Urinary bladder (tissue), 3 donors: ENCODE measurements at regions not wholly inside any gene's neighbourhood (a gene's known extent, or its start where the extent isn't known, plus 50 kb on each side); places are given as distances from the start of the nearest gene placed in this dataset.

ENCODE experiments used
- DNase-seq: peaks from one replicate; pipeline ENCODE4 v3.0.0-alpha.2; 2015; ENCODE audit errors: extremely low spot score
- H3K27ac ChIP-seq: one replicate; pipeline ENCODE4 v1.5.1; 2013; ENCODE audit warnings: low read depth, mild to moderate bottlenecking, moderate library complexity
- H3K36me3 ChIP-seq: one replicate; pipeline ENCODE4 v1.6.1; 2013; ENCODE audit warnings: mild to moderate bottlenecking, moderate library complexity; ENCODE audit not compliant: insufficient read depth
- H3K4me1 ChIP-seq: one replicate; pipeline ENCODE4 v1.6.1; 2013; ENCODE audit warnings: mild to moderate bottlenecking, moderate library complexity; ENCODE audit not compliant: insufficient read depth
- H3K4me3 ChIP-seq: one replicate; pipeline ENCODE4 v1.5.1; 2013; ENCODE audit warnings: low read depth, low read length
- WGBS: extraction: QIAGEN DNeasy Blood & Tissue Kit; methylation state at CpG from one replicate; pipeline ENCODE4 v1.1.7; 2013; 5-methylcytosine and 5-hydroxymethylcytosine counted together
- donor health status: healthy with polysubstance abuse.
- donor health status: healthy.

DNA sequence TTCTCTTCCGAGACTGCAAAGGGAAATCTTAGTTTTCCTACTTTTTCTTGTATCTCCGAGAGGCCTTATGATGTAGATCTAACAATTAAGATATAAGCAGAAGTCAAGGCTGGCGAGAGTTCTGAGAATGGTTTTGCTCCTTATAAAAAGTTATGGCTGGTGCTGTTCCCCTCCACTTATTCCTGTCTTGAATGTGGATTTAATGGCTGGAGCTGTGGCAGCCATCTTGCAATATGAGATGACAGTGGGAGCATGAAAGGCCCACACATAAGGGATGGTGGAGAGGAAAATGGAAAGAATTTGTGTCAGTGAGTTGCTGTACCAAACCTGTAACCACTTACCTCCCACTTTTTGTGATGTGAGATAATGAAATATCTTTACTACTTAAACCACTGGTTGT, 124.6 kb upstream of the SLC22A23 start:
- Histone ChIP-seq H3K4me3 (no peak overlapping the region), H3K36me3 (no peaks in the 10 kb centered on the region), H3K4me1 (no peaks in the 10 kb centered on the region), H3K27ac (no peak overlapping the region)
- WGBS: 93% methylated on average over 3 of the region's 3 CpGs
- DNase-seq: no peak

DNA sequence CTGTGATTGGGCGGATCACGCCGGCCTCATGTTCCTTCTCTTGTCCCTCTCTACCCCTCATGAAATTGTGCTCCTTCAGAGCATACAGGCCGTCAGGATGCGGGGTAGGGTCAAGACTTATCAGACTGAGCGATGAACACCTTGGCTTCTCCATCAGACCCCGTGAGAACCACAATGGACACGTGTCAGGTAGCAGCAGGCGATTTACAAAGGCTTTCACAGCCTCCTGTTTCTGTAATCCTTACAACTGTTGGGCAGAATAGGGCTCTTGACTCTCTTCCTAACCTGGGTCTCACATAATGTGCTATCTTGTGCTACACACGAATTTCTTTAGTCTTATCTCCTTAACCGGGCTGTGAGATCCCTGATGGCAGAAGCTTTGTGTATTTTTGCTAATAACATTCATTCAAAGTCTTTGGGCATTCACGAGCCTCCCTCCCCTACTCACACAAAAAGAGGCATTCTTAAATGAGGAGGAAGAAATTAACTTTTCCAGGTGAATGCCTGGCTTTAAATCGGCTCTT, 122.9 kb upstream of the SLC22A23 start:
- H3K27ac ChIP-seq: no peak overlapping the region
- WGBS: 76% methylated on average over 13 of the region's 13 CpGs
- no peak overlapping the region for H3K4me3 ChIP-seq
- H3K4me1 ChIP-seq: no peaks in the 10 kb centered on the region
- DNase-seq: no peak
- no peaks in the 10 kb centered on the region for H3K36me3 ChIP-seq

DNA sequence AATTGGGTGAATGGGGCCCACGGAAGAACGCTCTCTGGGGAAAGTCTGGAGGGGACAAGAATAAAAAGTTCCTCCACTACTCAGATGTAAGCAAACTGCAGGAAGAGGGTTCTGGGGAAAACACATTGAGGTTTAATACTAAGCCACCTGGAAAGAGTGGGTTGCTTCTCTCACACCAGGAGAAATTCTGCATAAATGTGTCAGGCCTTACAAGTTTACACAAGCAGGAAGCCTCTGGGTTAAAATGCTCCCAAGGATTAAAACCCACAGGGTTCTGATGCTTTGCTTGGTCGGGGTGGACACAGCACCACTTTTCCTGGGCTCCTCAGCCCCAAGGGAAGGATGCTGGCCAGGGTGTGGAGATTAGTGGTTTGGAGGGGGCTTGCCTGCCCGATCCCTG, 122.1 kb upstream of the SLC22A23 start:
- no peak overlapping the region for H3K27ac ChIP-seq
- no peaks in the 10 kb centered on the region for H3K36me3 ChIP-seq
- 86% methylated on average over 4 of the region's 4 CpGs for WGBS

DNA sequence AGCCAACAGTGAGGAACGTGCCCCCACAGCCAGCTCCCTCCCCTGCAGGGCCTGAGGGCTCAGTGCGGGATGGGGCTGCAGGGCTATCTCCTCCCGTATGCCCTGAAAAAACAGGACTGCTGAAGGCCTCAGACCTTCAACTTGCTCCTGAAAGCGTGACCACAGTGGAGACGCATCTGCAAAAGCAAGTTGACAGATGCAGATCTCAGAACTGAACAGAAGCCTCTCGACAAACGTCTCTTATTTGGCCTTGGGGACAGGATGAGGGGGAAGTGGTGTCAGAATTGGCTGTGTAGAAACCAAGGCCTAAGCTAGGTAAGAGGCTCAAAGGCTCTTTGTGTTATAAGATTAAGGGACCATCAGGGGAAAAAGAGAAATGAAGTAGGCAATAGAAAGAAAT, 120.7 kb upstream of the SLC22A23 start:
- 79% methylated on average over 7 of the region's 7 CpGs for WGBS
- Histone ChIP-seq H3K36me3 (no peaks in the 10 kb centered on the region), H3K4me3 (no peak overlapping the region), H3K4me1 (no peaks in the 10 kb centered on the region), H3K27ac (no peak overlapping the region)
- DNase-seq: no peak

More for the DNA sequence above, 122.1 kb upstream of the SLC22A23 start:
- Histone ChIP-seq H3K4me1 (no peaks in the 10 kb centered on the region), H3K4me3 (no peak overlapping the region)
- DNase-seq: no peak

DNA sequence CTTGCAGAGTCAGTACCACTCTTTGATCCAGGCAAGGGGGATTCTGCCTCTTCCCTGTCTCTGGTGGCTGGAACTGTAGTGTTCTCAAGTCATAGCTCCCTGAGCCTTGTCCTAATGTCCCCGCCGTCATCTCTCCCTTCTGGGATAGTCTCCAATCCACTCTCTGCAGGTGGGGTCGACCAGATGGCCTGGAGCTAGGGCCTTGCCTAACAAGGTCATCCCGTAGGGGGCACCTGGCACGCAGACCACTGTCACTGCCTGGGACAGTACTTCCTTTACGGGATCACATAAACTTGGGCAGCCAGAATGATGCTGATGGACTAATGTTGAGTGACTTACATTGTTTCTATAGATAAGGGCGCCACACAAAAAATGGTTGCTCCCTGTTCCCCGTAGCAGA, 118.9 kb upstream of the SLC22A23 start:
- H3K4me1 ChIP-seq: no peaks in the 10 kb centered on the region
- DNase-seq: no peak
- no peaks in the 10 kb centered on the region for H3K36me3 ChIP-seq
- H3K27ac ChIP-seq: no peak overlapping the region
- no peak overlapping the region for H3K4me3 ChIP-seq
- 83% methylated on average over 8 of the region's 8 CpGs for WGBS

DNA sequence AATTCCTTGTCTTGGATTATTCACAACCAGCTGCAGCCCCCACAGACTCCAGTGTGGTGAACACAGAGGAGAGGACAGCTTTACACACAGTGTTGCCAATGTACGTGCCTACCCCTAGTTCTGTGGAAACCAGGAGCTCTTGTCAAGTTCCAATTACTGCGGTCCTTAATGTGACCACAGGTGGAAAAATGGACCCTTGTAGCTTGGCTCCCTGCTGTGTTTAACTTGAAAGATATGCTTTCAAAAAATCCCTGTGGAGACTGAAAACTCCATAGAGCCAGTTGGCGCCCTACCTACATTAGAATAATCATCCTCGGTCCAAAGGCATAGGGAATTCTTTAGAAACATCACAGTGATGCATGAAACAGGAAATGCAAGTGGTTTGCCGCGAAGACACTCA, 118.3 kb upstream of the SLC22A23 start:
- Histone ChIP-seq H3K4me3 (no peak overlapping the region), H3K36me3 (no peaks in the 10 kb centered on the region), H3K27ac (no peak overlapping the region), H3K4me1 (no peaks in the 10 kb centered on the region)
- DNase-seq: no peak
- WGBS: 86% methylated on average over 6 of the region's 6 CpGs

DNA sequence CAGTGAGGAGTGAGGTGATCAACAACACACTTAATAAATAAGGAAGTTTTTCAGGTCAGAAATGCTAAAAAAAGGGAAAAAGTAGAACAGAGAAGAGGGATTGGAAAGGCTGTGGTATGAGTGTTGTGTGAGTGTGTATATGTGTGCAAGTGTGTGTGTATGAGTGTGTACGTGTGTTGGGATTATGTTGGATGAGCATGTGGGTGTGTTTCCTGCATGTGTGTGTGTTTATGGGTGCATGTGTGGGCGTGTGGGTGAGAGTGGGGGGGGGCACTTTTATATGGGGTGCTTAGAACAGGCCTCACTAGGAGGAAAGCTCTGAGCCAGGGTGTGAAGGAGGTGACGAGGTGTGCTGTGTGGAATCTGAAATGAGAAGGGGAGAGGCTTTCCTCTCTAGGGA, 116.8 kb upstream of the SLC22A23 start:
- WGBS: 75% methylated on average over 3 of the region's 3 CpGs
- H3K4me3 ChIP-seq: no peak overlapping the region
- H3K4me1 ChIP-seq: no peaks in the 10 kb centered on the region
- no peaks in the 10 kb centered on the region for H3K36me3 ChIP-seq
- DNase-seq: no peak
- H3K27ac ChIP-seq: no peak overlapping the region

DNA sequence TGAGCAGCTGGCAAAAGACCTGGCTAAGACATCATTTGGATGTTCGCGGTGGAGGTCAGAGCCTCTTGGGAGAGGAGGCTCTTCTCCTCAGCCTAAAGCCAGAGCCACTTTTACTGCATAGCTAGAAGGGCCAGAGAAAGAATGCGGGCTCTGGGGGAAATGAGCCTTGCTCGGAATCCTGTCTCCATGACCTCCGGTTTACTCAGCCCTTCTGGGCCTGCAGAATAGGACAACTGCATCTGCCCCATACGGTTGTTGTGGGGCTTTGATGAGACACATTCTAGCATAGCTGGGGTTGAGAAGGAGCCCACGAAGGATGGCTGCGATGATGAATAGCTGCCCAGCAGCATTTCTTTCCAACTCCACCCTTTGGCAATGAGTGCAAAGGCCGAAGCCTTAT, 115.0 kb upstream of the SLC22A23 start:
- H3K27ac ChIP-seq: no peak overlapping the region
- no peak overlapping the region for H3K4me3 ChIP-seq
- no peak for DNase-seq
- H3K36me3 ChIP-seq: no peaks in the 10 kb centered on the region
- no peaks in the 10 kb centered on the region for H3K4me1 ChIP-seq
- WGBS: 69% methylated on average over 9 of the region's 9 CpGs

DNA sequence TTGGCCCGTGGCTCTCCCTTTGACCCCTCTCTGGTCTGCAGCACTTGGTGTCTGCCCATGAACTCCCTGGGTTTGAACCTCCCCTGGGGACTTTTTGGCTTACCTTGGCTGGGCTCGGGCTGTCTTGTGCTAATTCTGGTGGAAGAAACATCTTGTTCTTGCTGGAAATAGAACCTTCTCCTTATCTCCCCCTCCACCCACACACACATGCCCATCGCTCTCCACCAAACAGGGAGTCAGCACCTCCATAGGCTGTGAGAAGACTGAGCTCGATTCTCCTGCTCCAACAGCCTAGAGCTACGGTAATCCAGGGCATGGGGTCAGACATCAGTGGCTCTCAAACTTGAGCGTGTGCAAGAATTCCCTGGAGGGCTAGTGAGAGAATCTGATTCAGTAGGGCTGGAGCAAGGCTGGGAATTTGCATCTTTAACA, 114.4 kb upstream of the SLC22A23 start:
- WGBS: 80% methylated on average over 6 of the region's 6 CpGs
- no peak for DNase-seq
- Histone ChIP-seq H3K4me3 (no peak overlapping the region), H3K36me3 (no peaks in the 10 kb centered on the region), H3K27ac (no peak overlapping the region), H3K4me1 (no peaks in the 10 kb centered on the region)

DNA sequence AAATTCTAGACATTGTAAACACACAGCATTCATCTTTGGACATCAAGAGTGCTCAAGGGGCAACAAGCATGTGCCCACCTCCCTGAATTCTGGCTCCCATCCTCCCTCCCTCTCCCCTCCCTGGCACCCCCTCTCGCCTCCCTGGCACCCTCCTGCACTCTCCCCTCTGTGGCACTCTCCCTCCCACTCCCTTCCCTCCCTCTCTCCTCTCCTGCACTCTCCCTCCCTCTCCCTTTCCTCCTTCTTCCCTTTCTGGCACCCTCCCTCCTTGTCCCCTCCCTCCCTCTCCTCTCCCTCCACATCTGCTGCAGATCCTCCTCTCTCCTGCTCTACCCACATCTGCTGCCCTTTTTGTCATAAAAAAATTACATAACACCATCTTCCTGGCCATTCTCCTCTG, 113.0 kb upstream of the SLC22A23 start:
- WGBS: 74% methylated on average over 1 of the region's 1 CpG
- no peaks in the 10 kb centered on the region for H3K4me1 ChIP-seq
- H3K36me3 ChIP-seq: no peaks in the 10 kb centered on the region
- DNase-seq: no peak
- H3K27ac ChIP-seq: no peak overlapping the region
- H3K4me3 ChIP-seq: no peak overlapping the region

DNA sequence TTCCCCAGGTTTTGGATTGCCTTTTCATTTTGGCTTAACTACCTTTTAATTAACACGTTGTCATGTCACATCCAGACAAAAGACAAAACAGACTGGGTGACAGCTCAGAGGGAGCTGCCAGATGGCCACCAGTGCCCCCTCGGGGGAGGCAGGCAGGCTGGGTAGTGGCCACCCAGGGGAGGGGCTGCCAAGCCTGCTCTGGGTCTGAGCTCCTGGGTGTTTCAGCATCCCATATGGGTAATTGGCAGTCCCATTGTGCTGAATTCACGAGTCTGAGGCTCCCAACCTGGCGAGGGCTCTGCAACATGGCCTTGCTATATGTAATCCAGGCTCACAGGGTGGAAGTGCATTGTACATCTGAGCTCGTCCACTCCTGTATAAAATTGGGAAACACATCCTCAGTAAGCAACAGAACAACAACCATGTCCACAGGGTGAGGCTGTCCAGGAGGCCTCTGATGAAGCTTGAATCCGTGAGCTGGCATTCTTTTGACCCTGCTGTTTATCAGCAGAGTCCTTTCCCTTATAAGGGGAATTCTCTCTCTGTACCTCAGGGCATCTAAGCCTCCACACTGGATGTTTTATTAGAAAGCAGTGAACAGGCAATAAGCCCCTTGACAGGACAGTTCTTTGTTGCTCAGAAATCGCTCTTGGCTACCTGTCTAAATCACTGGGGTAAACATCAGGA, 111.7 kb upstream of the SLC22A23 start:
- DNase-seq: no peak
- Histone ChIP-seq H3K27ac (no peak overlapping the region), H3K36me3 (no peaks in the 10 kb centered on the region), H3K4me3 (no peak overlapping the region), H3K4me1 (no peaks in the 10 kb centered on the region)
- WGBS: 55% methylated on average over 7 of the region's 7 CpGs

DNA sequence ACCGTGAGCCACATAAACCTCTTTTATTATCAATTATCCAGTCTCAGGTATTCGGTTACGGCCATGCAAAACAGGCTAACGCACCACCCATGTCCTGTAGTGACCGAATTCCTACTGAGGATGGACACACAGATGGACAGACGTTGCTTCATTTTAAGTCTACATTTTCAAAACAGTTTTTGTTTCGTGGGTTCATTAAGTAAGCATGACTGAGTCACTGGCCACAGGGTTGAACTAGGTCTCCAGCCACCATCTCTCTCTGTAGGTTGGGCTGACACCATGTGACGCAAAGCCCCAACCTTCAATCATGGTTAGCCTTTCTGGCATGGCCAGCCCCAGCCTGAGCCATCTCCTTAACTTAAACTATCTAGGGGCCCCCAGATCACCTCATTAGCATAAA, 110.0 kb upstream of the SLC22A23 start:
- WGBS: 86% methylated on average over 8 of the region's 8 CpGs
- DNase-seq: no peak
- no peaks in the 10 kb centered on the region for H3K4me1 ChIP-seq
- no peak overlapping the region for H3K4me3 ChIP-seq
- H3K27ac ChIP-seq: no peak overlapping the region
- no peaks in the 10 kb centered on the region for H3K36me3 ChIP-seq

DNA sequence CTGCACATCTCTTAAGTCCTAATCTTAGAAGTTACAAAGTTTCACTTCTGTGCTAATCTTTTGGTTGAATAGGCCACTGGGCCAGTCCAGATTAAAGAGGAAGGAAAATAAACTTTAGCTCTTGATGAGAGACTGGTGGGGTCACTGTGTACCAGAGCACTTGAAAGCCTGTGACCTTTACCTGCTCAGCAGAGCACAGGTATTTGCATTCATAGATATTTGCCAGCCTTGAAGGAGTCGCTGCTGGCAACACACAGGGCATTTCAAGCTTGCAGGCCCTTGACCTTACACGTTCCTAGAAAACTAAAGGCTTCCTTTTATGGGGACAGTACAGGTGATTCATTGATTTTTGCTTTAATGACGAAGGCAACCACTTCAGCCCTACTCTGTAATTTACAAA, 108.4 kb upstream of the SLC22A23 start:
- 88% methylated on average over 3 of the region's 3 CpGs for WGBS
- no peak overlapping the region for H3K27ac ChIP-seq

DNA sequence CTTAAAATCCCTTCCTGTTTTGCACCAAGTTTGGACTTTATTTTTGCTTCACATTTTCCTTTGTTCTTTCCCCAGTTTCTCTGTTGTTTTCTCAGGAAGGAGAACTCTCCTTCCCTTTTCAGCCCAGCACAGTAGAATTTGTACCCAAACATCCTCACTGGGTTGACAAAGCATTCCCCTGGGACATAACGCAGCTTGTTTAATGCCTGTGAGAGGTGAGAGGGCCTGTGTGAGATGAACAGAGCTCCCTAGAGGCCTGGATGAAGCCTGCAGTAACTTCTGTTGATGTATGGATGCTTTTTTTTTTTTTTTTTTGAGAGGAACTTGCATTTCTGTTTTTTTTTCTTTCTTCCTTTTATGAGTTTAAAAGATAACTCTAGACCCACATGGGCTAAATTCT, 104.9 kb upstream of the SLC22A23 start:
- Histone ChIP-seq H3K36me3 (no peaks in the 10 kb centered on the region), H3K4me3 (no peak overlapping the region), H3K4me1 (no peaks in the 10 kb centered on the region), H3K27ac (no peak overlapping the region)
- WGBS: 57% methylated on average over 1 of the region's 1 CpG
- no peak for DNase-seq

More for the DNA sequence above, 108.4 kb upstream of the SLC22A23 start:
- Histone ChIP-seq H3K4me3 (no peak overlapping the region), H3K4me1 (no peaks in the 10 kb centered on the region), H3K36me3 (no peaks in the 10 kb centered on the region)
- no peak for DNase-seq

DNA sequence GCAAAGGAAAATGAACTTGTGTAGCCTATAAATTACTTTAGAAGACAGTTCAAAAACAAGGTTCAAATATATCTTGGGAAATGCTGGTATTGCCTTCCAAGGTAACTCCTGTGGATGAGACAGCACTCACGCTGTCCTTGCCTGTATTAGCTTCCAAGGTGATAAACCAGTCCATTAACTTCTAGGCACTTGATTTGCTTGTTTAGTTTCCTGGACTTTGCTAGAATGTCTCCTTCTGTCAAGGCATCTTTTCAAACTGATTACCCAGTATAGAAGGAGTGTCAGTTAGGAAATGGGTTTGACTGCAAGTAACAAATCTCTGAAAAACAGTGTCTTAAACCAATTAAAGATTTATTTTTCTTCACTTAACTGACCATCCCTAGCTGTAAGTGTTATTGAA, 103.4 kb upstream of the SLC22A23 start:
- no peaks in the 10 kb centered on the region for H3K4me1 ChIP-seq
- no peak overlapping the region for H3K4me3 ChIP-seq
- no peak overlapping the region for H3K27ac ChIP-seq
- no peak for DNase-seq
- WGBS: 100% methylated on average over 1 of the region's 1 CpG
- H3K36me3 ChIP-seq: no peaks in the 10 kb centered on the region
